Ishikawa (cell line): ENCODE measurements at regions not wholly inside any gene's neighbourhood (a gene's known extent, or its start where the extent isn't known, plus 50 kb on each side); places are given as distances from the start of the nearest gene placed in this dataset.

Source experiments
- CEBPB ChIP-seq: IDR thresholded peaks from 2 replicates; pipeline ENCODE4 v1.6.1; 2012
- CREB1 ChIP-seq: IDR thresholded peaks from 2 replicates; pipeline ENCODE4 v1.6.1; 2012; ENCODE audit warnings: low read depth
- EGR1 ChIP-seq: IDR thresholded peaks from 2 replicates; pipeline ENCODE4 v1.6.1; 2012
- EP300 ChIP-seq: IDR thresholded peaks from 2 replicates; pipeline ENCODE4 v1.6.1; 2012; ENCODE audit warnings: borderline replicate concordance
- FOXM1 ChIP-seq: IDR thresholded peaks from 2 replicates; pipeline ENCODE4 v1.6.1; 2012; ENCODE audit warnings: low read depth, borderline replicate concordance
- MAX ChIP-seq: IDR thresholded peaks from 2 replicates; pipeline ENCODE4 v1.6.1; 2012
- NFIC ChIP-seq: IDR thresholded peaks from 2 replicates; pipeline ENCODE4 v1.6.1; 2012
- RAD21 ChIP-seq: IDR thresholded peaks from 2 replicates; pipeline ENCODE4 v1.6.1; 2012; ENCODE audit warnings: low read depth
- REST ChIP-seq: IDR thresholded peaks from 2 replicates; pipeline ENCODE4 v1.6.1; 2012; ENCODE audit warnings: low read depth, mild to moderate bottlenecking
- TAF1 ChIP-seq: IDR thresholded peaks from 2 replicates; pipeline ENCODE4 v1.6.1; 2012; ENCODE audit warnings: low read depth, mild to moderate bottlenecking
- TCF12 ChIP-seq: IDR thresholded peaks from 2 replicates; pipeline ENCODE4 v1.6.1; 2012; ENCODE audit warnings: low read depth
- TEAD4 ChIP-seq: IDR thresholded peaks from 2 replicates; pipeline ENCODE4 v1.6.1; 2012
- USF1 ChIP-seq: IDR thresholded peaks from 2 replicates; pipeline ENCODE4 v1.6.1; 2012
- YY1 ChIP-seq: IDR thresholded peaks from 2 replicates; pipeline ENCODE4 v1.6.1; 2012; ENCODE audit warnings: low read depth
- ZBTB7A ChIP-seq: IDR thresholded peaks from 2 replicates; pipeline ENCODE4 v1.6.1; 2012; ENCODE audit warnings: low read depth

GRCh38 chr2:107747964-107748583 is 78.6 kb upstream of the RGPD4 start:
- TF ChIP-seq TEAD4 (no peak), TCF12 (no peak), FOXM1 (no peak), CEBPB (no peak), RAD21 (no peak), USF1 (no peak), CREB1 (no peak), TAF1 (no peak), MAX (no peak), EGR1 (no peak), YY1 (no peak), NFIC (no peak), EP300 (no peak), ZBTB7A (no peak), REST (no peak)

GRCh38 chr2:107751936-107752335 is 74.8 kb upstream of the RGPD4 start:
- TF ChIP-seq NFIC: no peak
- TF ChIP-seq EP300: no peak
- no peak for TF ChIP-seq MAX
- TF ChIP-seq REST: no peak
- TF ChIP-seq YY1: no peak
- no peak for TF ChIP-seq RAD21

- no peak for TF ChIP-seq CREB1
- no peak for TF ChIP-seq TEAD4
- no peak for TF ChIP-seq EGR1
- TF ChIP-seq YY1: no peak
- no peak for TF ChIP-seq ZBTB7A
- no peak for TF ChIP-seq CEBPB
- no peak for TF ChIP-seq TAF1
- TF ChIP-seq MAX: no peak
- TF ChIP-seq USF1: no peak
- TF ChIP-seq TCF12: no peak
- TF ChIP-seq REST: no peak
- TF ChIP-seq EP300: no peak
Measured at GRCh38 chr2:107757223-107757622, 69.5 kb upstream of the RGPD4 start.

- TF ChIP-seq REST (no peak), NFIC (no peak), USF1 (no peak), CEBPB (no peak), FOXM1 (no peak)
Measured at GRCh38 chr2:107760620-107761364, 65.9 kb upstream of the RGPD4 start.
